ENCODE measurements at regions not wholly inside any gene's neighbourhood (a gene's known extent, or its start where the extent isn't known, plus 50 kb on each side); places are given as distances from the start of the nearest gene placed in this dataset.

DNA sequence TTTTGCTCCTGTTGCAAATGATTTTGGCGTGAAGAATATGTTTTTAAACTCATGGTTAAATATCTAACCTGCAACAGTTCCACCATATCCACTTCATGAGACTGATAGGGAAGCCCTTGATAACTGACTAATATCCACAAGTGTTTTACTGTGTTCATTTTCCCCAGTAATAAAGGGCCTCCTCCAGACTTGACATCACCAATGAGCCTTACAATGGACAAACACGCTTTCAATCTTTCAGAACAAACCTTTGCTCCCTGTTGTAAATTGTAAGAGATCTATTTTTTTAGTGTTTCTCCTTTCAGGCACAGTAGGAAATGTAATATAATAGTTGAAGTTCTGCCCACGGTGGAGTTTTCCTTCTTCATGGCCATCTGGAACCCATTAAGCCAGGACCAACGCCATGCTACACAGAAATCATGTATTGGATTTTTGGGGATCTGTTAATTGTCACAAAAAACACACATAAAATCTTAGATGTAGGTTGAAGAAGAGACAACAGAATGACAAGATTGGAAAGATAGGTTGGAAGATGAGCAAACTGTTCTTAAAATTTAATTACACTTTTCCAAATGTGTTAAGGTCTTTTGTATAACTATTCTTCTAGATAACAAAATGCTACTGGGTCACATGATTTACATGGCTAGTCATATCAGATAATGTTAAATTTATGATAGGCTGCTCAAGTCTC is 1030.1 kb downstream of the FSTL5 start:
- no peak for TF ChIP-seq EP300 (IDR thresholded peaks at IDR 0.05)
- TF ChIP-seq CTCF (IDR thresholded peaks at IDR 0.05): no peak
- TF ChIP-seq POLR2A (IDR thresholded peaks at IDR 0.05): no peak
- TF ChIP-seq POLR2AphosphoS5 (IDR thresholded peaks at IDR 0.05): no peak
- H3K27ac ChIP-seq: no peak overlapping the region
- H3K36me3 ChIP-seq: no peaks in the 10 kb centered on the region
- WGBS, 5 donors: 67 to 69% (median 68%) methylated on average over 4 of the region's 4 CpGs
- peak in 1 of 2 donors; percentile 4 for DNase-seq
- H3K9me3 ChIP-seq: peaks cover 0 to 17% (median 12%) of the 10 kb centered on the region in 4 donors
- intact Hi-C loops (cut with DNase I; ENCODE audit: low total_unique reads): no loop called here
- no peaks in the 10 kb centered on the region for H3K27me3 ChIP-seq
- no peak overlapping the region for H3K4me3 ChIP-seq
- H3K4me1 ChIP-seq: no peaks in the 10 kb centered on the region

DNA sequence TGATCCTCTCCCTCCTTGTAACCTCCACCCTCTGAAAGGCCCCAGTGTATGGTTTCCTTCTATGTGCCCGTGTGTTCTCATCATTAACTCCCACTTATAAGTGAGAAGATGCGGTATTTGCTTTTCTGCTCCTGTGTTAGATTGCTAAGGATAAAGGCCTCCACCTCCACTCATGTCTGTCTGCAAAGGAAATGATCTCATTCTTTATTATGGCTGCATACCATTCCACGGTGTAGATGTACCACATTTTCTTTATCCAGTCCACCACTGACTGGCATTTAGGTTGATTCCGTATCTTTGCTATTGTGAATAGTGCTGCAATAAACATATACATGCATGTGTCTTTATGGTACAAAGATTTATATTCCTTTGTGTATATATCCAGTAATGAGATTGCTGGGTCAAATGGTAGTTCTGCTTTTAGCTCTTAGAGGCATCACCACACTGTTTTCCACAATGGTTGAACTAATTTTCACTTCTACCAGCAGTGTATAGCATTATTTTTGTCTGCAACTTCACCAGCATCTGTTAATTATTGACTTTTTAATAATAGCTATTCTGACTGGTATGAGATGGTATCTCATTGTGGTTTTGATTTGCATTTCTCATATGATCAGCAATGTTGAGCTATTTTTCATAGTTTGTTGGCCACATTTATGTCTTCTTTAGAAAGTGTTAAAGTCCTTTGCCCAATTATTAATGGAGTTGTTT is 1030.9 kb downstream of the FSTL5 start:
- no peak overlapping the region for H3K4me3 ChIP-seq
- intact Hi-C loops (cut with DNase I; ENCODE audit: low total_unique reads): no loop called here
- TF ChIP-seq EP300 (IDR thresholded peaks at IDR 0.05) (no peak), POLR2AphosphoS5 (IDR thresholded peaks at IDR 0.05) (no peak), POLR2A (IDR thresholded peaks at IDR 0.05) (no peak), CTCF (IDR thresholded peaks at IDR 0.05) (no peak)
- H3K36me3 ChIP-seq: no peaks in the 10 kb centered on the region
- H3K27me3 ChIP-seq: no peaks in the 10 kb centered on the region
- H3K27ac ChIP-seq: no peak overlapping the region
- no peak for DNase-seq
- peaks cover 0 to 14% (median 9%) of the 10 kb centered on the region in 4 donors for H3K9me3 ChIP-seq
- no peaks in the 10 kb centered on the region for H3K4me1 ChIP-seq
- WGBS, 5 donors: 83 to 90% (median 87%) methylated on average over 4 of the region's 4 CpGs

GRCh38 chr4:161121451-161121850 is 1042.3 kb downstream of the FSTL5 start:
- H3K4me1 ChIP-seq: no peaks in the 10 kb centered on the region
- no peaks in the 10 kb centered on the region for H3K27me3 ChIP-seq
- no peaks in the 10 kb centered on the region for H3K36me3 ChIP-seq
- H3K27ac ChIP-seq: no peak overlapping the region
- intact Hi-C loops (cut with DNase I; ENCODE audit: low total_unique reads): no loop called here
- no peak for TF ChIP-seq EP300 (IDR thresholded peaks at IDR 0.05)
- TF ChIP-seq POLR2A (IDR thresholded peaks at IDR 0.05): no peak
- TF ChIP-seq CTCF (IDR thresholded peaks at IDR 0.05): no peak
- TF ChIP-seq POLR2AphosphoS5 (IDR thresholded peaks at IDR 0.05): no peak
- DNase-seq: no peak
- peaks cover 3 to 22% (median 7%) of the 10 kb centered on the region in 4 donors for H3K9me3 ChIP-seq
- 30 to 59% (median 38%) methylated on average over 2 of the region's 2 CpGs for WGBS, 5 donors
- H3K4me3 ChIP-seq: no peak overlapping the region

GRCh38 chr4:161101881-161102280 is 1061.9 kb downstream of the FSTL5 start:
- H3K4me1 ChIP-seq: no peaks in the 10 kb centered on the region
- H3K4me3 ChIP-seq: no peak overlapping the region
- TF ChIP-seq POLR2AphosphoS5 (IDR thresholded peaks at IDR 0.05) (no peak), POLR2A (IDR thresholded peaks at IDR 0.05) (no peak), EP300 (IDR thresholded peaks at IDR 0.05) (no peak), CTCF (IDR thresholded peaks at IDR 0.05) (no peak)
- no peaks in the 10 kb centered on the region for H3K36me3 ChIP-seq
- 27 to 67% (median 44%) methylated on average over 1 of the region's 1 CpG for WGBS, 5 donors
- intact Hi-C loops (cut with DNase I; ENCODE audit: low total_unique reads): no loop called here
- DNase-seq: no peak
- H3K27me3 ChIP-seq: no peaks in the 10 kb centered on the region
- no peaks in the 10 kb centered on the region for H3K9me3 ChIP-seq
- H3K27ac ChIP-seq: no peak overlapping the region

All from stomach (tissue), 8 donors.